Liver (tissue), 8 donors: ENCODE measurements at regions not wholly inside any gene's neighbourhood (a gene's known extent, or its start where the extent isn't known, plus 50 kb on each side); places are given as distances from the start of the nearest gene placed in this dataset.

ENCODE experiments used
- DNase-seq: peaks from one replicate; pipeline ENCODE4 v3.0.0-alpha.2; 2017; ENCODE audit warnings: low spot score
- H3K27ac ChIP-seq, 2 donors: one replicate each; pipeline ENCODE4 v1.7.0; 2013; ENCODE audit warnings: inconsistent platforms in 2 of 2, low read length in 2 of 2, control low read depth in 1 of 2, low read depth in 1 of 2, mild to moderate bottlenecking in 1 of 2
- H3K27me3 ChIP-seq, 4 donors: one replicate each; pipeline versions ENCODE4 v1.6.1 to v1.7.0; 2013; ENCODE audit warnings: low read length in 3 of 4, inconsistent platforms in 1 of 4, mild to moderate bottlenecking in 1 of 4, moderate library complexity in 1 of 4; ENCODE audit not compliant: control insufficient read depth in 4 of 4, insufficient read depth in 4 of 4
- H3K36me3 ChIP-seq, 4 donors: one replicate each; pipeline versions ENCODE4 v1.6.1 to v1.7.0; 2013; ENCODE audit warnings: low read length in 3 of 4, mild to moderate bottlenecking in 3 of 4, low read depth in 1 of 4, moderate library complexity in 1 of 4; ENCODE audit not compliant: control insufficient read depth in 4 of 4, insufficient read depth in 3 of 4
- H3K4me1 ChIP-seq, 4 donors: one replicate each; pipeline versions ENCODE4 v1.6.1 to v1.7.0; 2013; ENCODE audit warnings: low read length in 3 of 4, mild to moderate bottlenecking in 3 of 4, moderate library complexity in 1 of 4; ENCODE audit not compliant: control insufficient read depth in 4 of 4, insufficient read depth in 4 of 4
- H3K4me3 ChIP-seq, 3 donors: one replicate each; pipeline versions ENCODE4 v1.6.1 to v1.7.0; 2013; ENCODE audit warnings: low read length in 3 of 3, control low read depth in 1 of 3, low read depth in 1 of 3, mild to moderate bottlenecking in 1 of 3
- H3K9ac ChIP-seq, 2 donors: one replicate each; pipeline ENCODE4 v1.7.0; 2013; ENCODE audit warnings: low read length in 2 of 2, mild to moderate bottlenecking in 2 of 2, moderate library complexity in 2 of 2, control low read depth in 1 of 2, low read depth in 1 of 2
- H3K9me3 ChIP-seq, 4 donors: one replicate each; pipeline versions ENCODE4 v1.6.1 to v1.7.0; 2013; ENCODE audit warnings: low read length in 3 of 4; ENCODE audit not compliant: control insufficient read depth in 4 of 4
- CTCF ChIP-seq: fragments of 150-350 bp; IDR thresholded peaks from 2 replicates; pipeline ENCODE4 v1.5.1; 2017; ENCODE audit warnings: improper control_type of control experiment, low read depth, low read length; ENCODE audit not compliant: missing input control
- EGR1 ChIP-seq, 2 donors: IDR thresholded peaks; 2 replicates each; pipeline ENCODE4 v1.6.1; 2016 to 2018; ENCODE audit warnings: antibody characterized with exemption in 2 of 2, low read depth in 2 of 2
- FOXA1 ChIP-seq: IDR thresholded peaks from 2 replicates; pipeline ENCODE4 v1.6.1; 2016; ENCODE audit warnings: antibody characterized with exemption
- GABPA ChIP-seq, 2 donors: IDR thresholded peaks in 1 of 2; conservative IDR thresholded peaks in 1 of 2; 2 replicates each; pipeline ENCODE4 v1.6.1; 2016; ENCODE audit warnings: antibody characterized with exemption in 2 of 2, mild to moderate bottlenecking in 1 of 2, moderate library complexity in 1 of 2
- HNF4A ChIP-seq, 2 donors: conservative IDR thresholded peaks; 2 replicates each; pipeline ENCODE4 v1.6.1; 2016; ENCODE audit warnings: antibody characterized with exemption in 2 of 2, mild to moderate bottlenecking in 2 of 2
- HNF4G ChIP-seq: IDR thresholded peaks from 2 replicates; pipeline ENCODE4 v1.6.1; 2016; ENCODE audit warnings: antibody characterized with exemption
- JUND ChIP-seq, 2 donors: IDR thresholded peaks; 2 replicates each; pipeline ENCODE4 v1.6.1; 2016; ENCODE audit warnings: antibody characterized with exemption in 2 of 2
- MAX ChIP-seq: IDR thresholded peaks from 2 replicates; pipeline ENCODE4 v1.6.1; 2016; ENCODE audit warnings: antibody characterized with exemption
- NR2F2 ChIP-seq: IDR thresholded peaks from 2 replicates; pipeline ENCODE4 v1.6.1; 2016; ENCODE audit warnings: antibody characterized with exemption
- RAD21 ChIP-seq, 2 donors: IDR thresholded peaks; 2 replicates each; pipeline ENCODE4 v1.6.1; 2016; ENCODE audit warnings: antibody characterized with exemption in 2 of 2, mild to moderate bottlenecking in 2 of 2
- TAF1 ChIP-seq: conservative IDR thresholded peaks from 2 replicates; pipeline ENCODE4 v1.6.1; 2016; ENCODE audit warnings: antibody characterized with exemption, mild to moderate bottlenecking
- YY1 ChIP-seq: IDR thresholded peaks from 2 replicates; pipeline ENCODE4 v1.6.1; 2016; ENCODE audit warnings: antibody characterized with exemption, mild to moderate bottlenecking
- WGBS: extraction: QIAGEN DNeasy Blood & Tissue Kit; methylation state at CpG from one replicate; pipeline ENCODE4 v1.1.7; 2013; 5-methylcytosine and 5-hydroxymethylcytosine counted together
- TF ChIP-seq, protein P1 (sequence below): IDR thresholded peaks from 2 replicates; pipeline ENCODE4 v1.6.1; 2016; ENCODE audit warnings: antibody characterized with exemption
- donor health status: healthy.
- donor health status: healthy.
- donor health status: healthy.
- donor health status: healthy.
- donor health status: healthy.

GRCh38 chr13:73223372-73223781, 164.6 kb downstream of the KLF5 start:
- Histone ChIP-seq H3K4me1 (no peaks in the 10 kb centered on the region), H3K9me3 (no peaks in the 10 kb centered on the region), H3K4me3 (no peak overlapping the region), H3K27me3 (no peaks in the 10 kb centered on the region), H3K36me3 (no peaks in the 10 kb centered on the region), H3K27ac (no peak overlapping the region), H3K9ac (no peak overlapping the region)
- WGBS = 84% methylated on average over 5 of the region's 5 CpGs
- no peak for DNase-seq
- TF ChIP-seq GABPA (IDR thresholded peaks at IDR 0.05 in 1 of 2, conservative IDR thresholded peaks at IDR 0.05 in 1 of 2) = no peak

GRCh38 chr13:73222627-73223305, 164.0 kb downstream of the KLF5 start:
- TF ChIP-seq RAD21 (IDR thresholded peaks at IDR 0.05) (peak in 1 of 2 donors; percentile 24), CTCF (no peak)
- Histone ChIP-seq H3K36me3 (no peaks in the 10 kb centered on the region), H3K4me1 (no peaks in the 10 kb centered on the region), H3K9me3 (no peaks in the 10 kb centered on the region), H3K27ac (no peak overlapping the region), H3K4me3 (no peak overlapping the region), H3K27me3 (no peaks in the 10 kb centered on the region), H3K9ac (no peak overlapping the region)
- 85% methylated on average over 6 of the region's 6 CpGs for WGBS
- DNase-seq = no peak

- no peak overlapping the region for H3K9ac ChIP-seq
- no peak overlapping the region for H3K27ac ChIP-seq
- WGBS = 57% methylated on average over 8 of the region's 8 CpGs
- DNase-seq = no peak
- TF ChIP-seq TAF1 (no peak), CTCF (no peak), FOXA1 (no peak)
- H3K4me1 ChIP-seq = no peaks in the 10 kb centered on the region
- H3K36me3 ChIP-seq = no peaks in the 10 kb centered on the region
- no peak overlapping the region for H3K4me3 ChIP-seq
- H3K9me3 ChIP-seq = no peaks in the 10 kb centered on the region
- no peaks in the 10 kb centered on the region for H3K27me3 ChIP-seq
These were observed 162.3 kb downstream of the KLF5 start for GRCh38 chr13:73220966-73221720.

DNA sequence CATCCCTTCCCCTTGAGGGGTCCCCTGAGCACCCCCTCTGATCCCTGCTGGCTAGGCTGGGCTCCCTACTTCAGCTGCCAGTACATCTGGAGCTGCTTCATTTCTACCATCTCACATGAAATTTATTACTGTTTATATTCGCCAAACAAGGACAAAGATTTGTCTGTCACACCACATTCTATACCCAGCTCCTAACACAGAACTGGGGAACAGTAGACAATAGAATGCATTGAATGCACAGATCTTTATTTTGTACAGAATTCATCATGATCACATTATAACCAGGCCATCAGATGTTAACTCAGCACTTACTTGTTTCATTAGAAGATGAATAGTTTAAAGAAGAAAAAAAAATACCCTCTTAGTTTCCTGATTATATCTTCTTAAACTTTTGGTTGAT, 159.4 kb downstream of the KLF5 start:
- no peak overlapping the region for H3K9ac ChIP-seq
- no peak overlapping the region for H3K27ac ChIP-seq
- H3K27me3 ChIP-seq = no peaks in the 10 kb centered on the region
- no peaks in the 10 kb centered on the region for H3K9me3 ChIP-seq
- no peak overlapping the region for H3K4me3 ChIP-seq
- WGBS = 73% methylated on average over 1 of the region's 1 CpG
- no peak for DNase-seq
- no peaks in the 10 kb centered on the region for H3K4me1 ChIP-seq
- H3K36me3 ChIP-seq = no peaks in the 10 kb centered on the region
- no peak for TF ChIP-seq MAX
- no peak for TF ChIP-seq CTCF
- TF ChIP-seq, protein P1, sequence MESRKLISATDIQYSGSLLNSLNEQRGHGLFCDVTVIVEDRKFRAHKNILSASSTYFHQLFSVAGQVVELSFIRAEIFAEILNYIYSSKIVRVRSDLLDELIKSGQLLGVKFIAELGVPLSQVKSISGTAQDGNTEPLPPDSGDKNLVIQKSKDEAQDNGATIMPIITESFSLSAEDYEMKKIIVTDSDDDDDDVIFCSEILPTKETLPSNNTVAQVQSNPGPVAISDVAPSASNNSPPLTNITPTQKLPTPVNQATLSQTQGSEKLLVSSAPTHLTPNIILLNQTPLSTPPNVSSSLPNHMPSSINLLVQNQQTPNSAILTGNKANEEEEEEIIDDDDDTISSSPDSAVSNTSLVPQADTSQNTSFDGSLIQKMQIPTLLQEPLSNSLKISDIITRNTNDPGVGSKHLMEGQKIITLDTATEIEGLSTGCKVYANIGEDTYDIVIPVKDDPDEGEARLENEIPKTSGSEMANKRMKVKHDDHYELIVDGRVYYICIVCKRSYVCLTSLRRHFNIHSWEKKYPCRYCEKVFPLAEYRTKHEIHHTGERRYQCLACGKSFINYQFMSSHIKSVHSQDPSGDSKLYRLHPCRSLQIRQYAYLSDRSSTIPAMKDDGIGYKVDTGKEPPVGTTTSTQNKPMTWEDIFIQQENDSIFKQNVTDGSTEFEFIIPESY = no peak
- TF ChIP-seq EGR1 (IDR thresholded peaks at IDR 0.05; ENCODE audit: low read depth in 2 of 2) = no peak
- TF ChIP-seq JUND (IDR thresholded peaks at IDR 0.05) = no peak
- TF ChIP-seq HNF4A (conservative IDR thresholded peaks at IDR 0.05) = no peak
- no peak for TF ChIP-seq NR2F2
- no peak for TF ChIP-seq YY1
- TF ChIP-seq RAD21 (IDR thresholded peaks at IDR 0.05) = no peak
- no peak for TF ChIP-seq HNF4G
